H9 (cell line): ENCODE measurements at regions not wholly inside any gene's neighbourhood (a gene's known extent, or its start where the extent isn't known, plus 50 kb on each side); places are given as distances from the start of the nearest gene placed in this dataset.

ENCODE experiments used
- DNase-seq: peaks from one replicate; pipeline ENCODE4 v3.0.0-alpha.2; 2017
- H2AFZ ChIP-seq: one replicate; pipeline ENCODE4 v1.6.1; 2013; ENCODE audit warnings: mild to moderate bottlenecking, low read length, control low read depth, moderate library complexity
- H2AK5ac ChIP-seq: 2 replicates; pipeline ENCODE4 v1.6.1; 2013; ENCODE audit warnings: low read length, control low read depth, mixed read lengths; ENCODE audit not compliant: insufficient read length
- H2BK120ac ChIP-seq: one replicate; pipeline ENCODE4 v1.6.1; 2013; ENCODE audit warnings: low read depth, mild to moderate bottlenecking, low read length, control low read depth, inconsistent platforms; ENCODE audit not compliant: poor library complexity, severe bottlenecking
- H2BK12ac ChIP-seq: 2 replicates; pipeline ENCODE4 v1.6.1; 2013; ENCODE audit warnings: low read length, control low read depth, mixed read lengths, low read depth; ENCODE audit not compliant: insufficient read length
- H2BK15ac ChIP-seq: 2 replicates; pipeline ENCODE4 v1.6.1; 2013; ENCODE audit warnings: low read depth, low read length, control low read depth
- H2BK20ac ChIP-seq: one replicate; pipeline ENCODE4 v1.6.1; 2013; ENCODE audit warnings: low read depth, mild to moderate bottlenecking, low read length, control low read depth, inconsistent platforms; ENCODE audit not compliant: poor library complexity, severe bottlenecking
- H2BK5ac ChIP-seq: 2 replicates; pipeline ENCODE4 v1.6.1; 2013; ENCODE audit warnings: low read length, control low read depth, mixed read lengths; ENCODE audit not compliant: insufficient read length
- H3K14ac ChIP-seq: 2 replicates; pipeline ENCODE4 v1.6.1; 2013; ENCODE audit warnings: low read length, control low read depth; ENCODE audit not compliant: insufficient read depth
- H3K18ac ChIP-seq: 2 replicates; pipeline ENCODE4 v1.6.1; 2013; ENCODE audit warnings: low read depth, mild to moderate bottlenecking, mixed read lengths, low read length, control low read depth; ENCODE audit not compliant: insufficient read length
- H3K23ac ChIP-seq: 2 replicates; pipeline ENCODE4 v1.6.1; 2013; ENCODE audit warnings: low read length, control low read depth, mixed read lengths, low read depth; ENCODE audit not compliant: insufficient read length
- H3K23me2 ChIP-seq: 2 replicates; pipeline ENCODE4 v1.6.1; 2013; ENCODE audit warnings: low read depth, mild to moderate bottlenecking, mixed read lengths, low read length, control low read depth; ENCODE audit not compliant: insufficient read length, poor library complexity, severe bottlenecking
- H3K27ac ChIP-seq: 2 replicates; pipeline ENCODE4 v1.5.1; 2013; ENCODE audit warnings: low read length, control low read depth, mixed read lengths, low read depth; ENCODE audit not compliant: insufficient read length
- H3K27me3 ChIP-seq: 2 replicates; pipeline ENCODE4 v1.6.1; 2013; ENCODE audit warnings: low read length, control low read depth, inconsistent platforms; ENCODE audit not compliant: insufficient read depth
- H3K4ac ChIP-seq: 2 replicates; pipeline ENCODE4 v1.6.1; 2013; ENCODE audit warnings: low read depth, mild to moderate bottlenecking, control low read depth, inconsistent platforms, low read length, moderate library complexity
- H3K4me1 ChIP-seq: 2 replicates; pipeline ENCODE4 v1.6.1; 2013; ENCODE audit warnings: low read length, control low read depth, inconsistent platforms; ENCODE audit not compliant: insufficient read depth
- H3K4me2 ChIP-seq: 2 replicates; pipeline ENCODE4 v1.6.1; 2013; ENCODE audit warnings: low read length, control low read depth, mixed read lengths; ENCODE audit not compliant: insufficient read length, insufficient read depth
- H3K56ac ChIP-seq: 2 replicates; pipeline ENCODE4 v1.6.1; 2013; ENCODE audit warnings: low read depth, mild to moderate bottlenecking, mixed read lengths, low read length, control low read depth; ENCODE audit not compliant: insufficient read length
- H3K79me1 ChIP-seq: 2 replicates; pipeline ENCODE4 v1.6.1; 2013; ENCODE audit warnings: low read depth, mild to moderate bottlenecking, moderate library complexity, low read length, control low read depth, inconsistent platforms; ENCODE audit not compliant: insufficient read depth, poor library complexity, severe bottlenecking
- H3K79me2 ChIP-seq: 2 replicates; pipeline ENCODE4 v1.6.1; 2013; ENCODE audit warnings: low read length, control low read depth, inconsistent platforms; ENCODE audit not compliant: insufficient read depth
- H3K9ac ChIP-seq: 2 replicates; pipeline ENCODE4 v1.6.1; 2013; ENCODE audit warnings: low read length, control low read depth, mixed read lengths; ENCODE audit not compliant: insufficient read length; ENCODE audit errors: extremely low read depth
- H3K9me3 ChIP-seq: one replicate; pipeline ENCODE4 v1.6.1; 2013; ENCODE audit warnings: low read depth, low read length, inconsistent platforms; ENCODE audit not compliant: control insufficient read depth
- H3T11ph ChIP-seq: one replicate; pipeline ENCODE4 v1.6.1; 2013; ENCODE audit warnings: mild to moderate bottlenecking, low read length, control low read depth, inconsistent platforms
- H4K20me1 ChIP-seq: one replicate; pipeline ENCODE4 v1.6.1; 2013; ENCODE audit not compliant: control insufficient read depth, insufficient read length, insufficient read depth
- H4K5ac ChIP-seq: 2 replicates; pipeline ENCODE4 v1.6.1; 2013; ENCODE audit warnings: low read depth, mild to moderate bottlenecking, mixed read lengths, low read length, control low read depth; ENCODE audit not compliant: insufficient read length
- H4K8ac ChIP-seq: replicated peaks from 2 replicates; pipeline ENCODE4 v1.6.1; 2013; ENCODE audit warnings: low read length, control low read depth, mixed read lengths, low read depth; ENCODE audit not compliant: insufficient read length
- H4K91ac ChIP-seq: 2 replicates; pipeline ENCODE4 v1.6.1; 2013; ENCODE audit warnings: low read depth, mild to moderate bottlenecking, moderate library complexity, mixed read lengths, low read length, control low read depth; ENCODE audit not compliant: insufficient read length
- H3K27ac Mint-ChIP-seq, 3 experiments: 2 replicates in 2 of 3; 3 replicates in 1 of 3; pipeline ENCODE4 v1.8.0; 2020 to 2021; ENCODE audit warnings: mixed read lengths in 3 of 3, mild to moderate bottlenecking in 1 of 3, moderate library complexity in 1 of 3
- H3K27me3 Mint-ChIP-seq: 2 replicates; pipeline ENCODE4 v1.8.0; 2021; ENCODE audit warnings: low read depth, mild to moderate bottlenecking, moderate library complexity, mixed read lengths
- H3K36me3 Mint-ChIP-seq, 3 experiments: 2 replicates in 2 of 3; 3 replicates in 1 of 3; pipeline ENCODE4 v1.8.0; 2020 to 2021; ENCODE audit warnings: low read depth in 3 of 3, mixed read lengths in 3 of 3; ENCODE audit not compliant: insufficient read depth in 1 of 3
- H3K4me1 Mint-ChIP-seq, 2 experiments: 2 replicates each; pipeline ENCODE4 v1.8.0; 2020; ENCODE audit warnings: mixed read lengths in 2 of 2
- H3K4me3 Mint-ChIP-seq, 2 experiments: 2 replicates in 1 of 2; 3 replicates in 1 of 2; pipeline ENCODE4 v1.8.0; 2020 to 2021; ENCODE audit warnings: mild to moderate bottlenecking in 2 of 2, mixed read lengths in 2 of 2, moderate library complexity in 1 of 2
- H3K9me3 Mint-ChIP-seq, 2 experiments: 2 replicates in 1 of 2; 3 replicates in 1 of 2; pipeline ENCODE4 v1.8.0; 2020; ENCODE audit warnings: mild to moderate bottlenecking in 2 of 2, mixed read lengths in 2 of 2, moderate library complexity in 1 of 2
- WGBS: extraction: QIAGEN DNeasy Blood & Tissue Kit; methylation state at CpG from one replicate; pipeline ENCODE4 v1.1.7; 2013; ENCODE audit warnings: missing lambda C conversion rate, low lambda C conversion rate, mixed read lengths; ENCODE audit not compliant: insufficient read length; ENCODE audit errors: extremely low coverage; 5-methylcytosine and 5-hydroxymethylcytosine counted together
- TF ChIP-seq, protein P1 (sequence below): fragments of 200-600 bp; sonication (generic); conservative IDR thresholded peaks from 3 replicates; pipeline ENCODE4 v1.8.0; 2021; ENCODE audit warnings: antibody characterized with exemption, mild to moderate bottlenecking

DNA sequence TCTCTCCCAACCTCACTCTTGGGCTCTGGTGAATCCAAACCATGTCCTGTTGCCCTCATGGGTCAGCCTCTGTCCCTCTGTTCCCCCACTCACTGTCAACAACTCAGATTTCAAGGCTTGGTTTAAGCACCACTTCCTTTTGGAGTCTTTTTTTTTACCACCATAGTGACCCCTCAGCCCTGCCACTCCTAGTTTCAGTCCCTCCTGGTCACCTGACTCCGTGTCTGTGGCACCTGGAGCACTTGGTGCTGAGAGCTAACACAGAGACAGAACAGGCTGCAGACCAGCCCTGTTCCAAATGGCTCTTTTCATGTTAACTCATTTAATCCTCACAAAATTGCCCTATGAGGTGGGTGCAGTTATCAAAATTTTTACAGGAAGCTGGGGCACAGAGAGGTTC lies 53.6 kb upstream of the SMNDC1 start:
- no peak overlapping the region for H3T11ph ChIP-seq
- H3K9ac ChIP-seq = no peak overlapping the region
- no peaks in the 10 kb centered on the region for H3K79me1 ChIP-seq
- no peaks in the 10 kb centered on the region for H3K27me3 ChIP-seq
- H3K79me2 ChIP-seq = no peaks in the 10 kb centered on the region
- no peaks in the 10 kb centered on the region for H3K23me2 ChIP-seq
- no peak overlapping the region; a peak in 1 of 7 replicates for H3K27ac Mint-ChIP-seq
- no peaks in the 10 kb centered on the region for H3K9me3 ChIP-seq
- no peak overlapping the region for H2AK5ac ChIP-seq
- no peak overlapping the region for H2BK120ac ChIP-seq
- H3K27ac ChIP-seq = no peak overlapping the region
- no peak overlapping the region for H2BK12ac ChIP-seq
- no peak overlapping the region for H3K56ac ChIP-seq
- no peak for DNase-seq
- no peak overlapping the region for H3K4me2 ChIP-seq
- H3K23ac ChIP-seq = no peak overlapping the region
- H3K4ac ChIP-seq = no peak overlapping the region
- no peak overlapping the region for H4K8ac ChIP-seq
- H2BK20ac ChIP-seq = no peak overlapping the region
- no peaks in the 10 kb centered on the region; a peak in 2 of 5 replicates for H3K9me3 Mint-ChIP-seq
- no peak overlapping the region for H3K14ac ChIP-seq
- whole genome bisulfite sequencing = no CpG with 5 or more reads among the region's 1 CpG
- peaks cover 35 to 43% of the 10 kb centered on the region in 2 experiments for H3K4me1 Mint-ChIP-seq
- H3K36me3 Mint-ChIP-seq = no peaks in the 10 kb centered on the region; a peak in 1 of 7 replicates
- TF ChIP-seq, protein P1, sequence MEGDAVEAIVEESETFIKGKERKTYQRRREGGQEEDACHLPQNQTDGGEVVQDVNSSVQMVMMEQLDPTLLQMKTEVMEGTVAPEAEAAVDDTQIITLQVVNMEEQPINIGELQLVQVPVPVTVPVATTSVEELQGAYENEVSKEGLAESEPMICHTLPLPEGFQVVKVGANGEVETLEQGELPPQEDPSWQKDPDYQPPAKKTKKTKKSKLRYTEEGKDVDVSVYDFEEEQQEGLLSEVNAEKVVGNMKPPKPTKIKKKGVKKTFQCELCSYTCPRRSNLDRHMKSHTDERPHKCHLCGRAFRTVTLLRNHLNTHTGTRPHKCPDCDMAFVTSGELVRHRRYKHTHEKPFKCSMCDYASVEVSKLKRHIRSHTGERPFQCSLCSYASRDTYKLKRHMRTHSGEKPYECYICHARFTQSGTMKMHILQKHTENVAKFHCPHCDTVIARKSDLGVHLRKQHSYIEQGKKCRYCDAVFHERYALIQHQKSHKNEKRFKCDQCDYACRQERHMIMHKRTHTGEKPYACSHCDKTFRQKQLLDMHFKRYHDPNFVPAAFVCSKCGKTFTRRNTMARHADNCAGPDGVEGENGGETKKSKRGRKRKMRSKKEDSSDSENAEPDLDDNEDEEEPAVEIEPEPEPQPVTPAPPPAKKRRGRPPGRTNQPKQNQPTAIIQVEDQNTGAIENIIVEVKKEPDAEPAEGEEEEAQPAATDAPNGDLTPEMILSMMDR = no peak
- no peak overlapping the region for H2BK5ac ChIP-seq
- peaks cover 16% of the 10 kb centered on the region for H3K4me1 ChIP-seq
- no peak overlapping the region for H4K5ac ChIP-seq
- no peak overlapping the region for H3K4me3 Mint-ChIP-seq
- no peak overlapping the region for H4K91ac ChIP-seq
- H3K18ac ChIP-seq = no peak overlapping the region
- no peak overlapping the region for H2BK15ac ChIP-seq
- no peak overlapping the region for H2AFZ ChIP-seq
- no peaks in the 10 kb centered on the region; the same call in none of the 2 replicates for H3K27me3 Mint-ChIP-seq
- H4K20me1 ChIP-seq = no peaks in the 10 kb centered on the region
